Activated CD8-positive, alpha-beta memory T cell treated with anti-CD3 and anti-CD28 coated beads for 24 hours (primary cell): ENCODE measurements at regions not wholly inside any gene's neighbourhood (a gene's known extent, or its start where the extent isn't known, plus 50 kb on each side); places are given as distances from the start of the nearest gene placed in this dataset.

ENCODE experiments used
- DNase-seq: peaks from one replicate; pipeline ENCODE4 v3.0.0-alpha.2; 2020

GRCh38 chr12:111069886-111070285 is 149.5 kb upstream of the MYL2 start:
- DNase-seq = no peak

GRCh38 chr12:111068290-111068689 is 147.9 kb upstream of the MYL2 start:
- no peak for DNase-seq

GRCh38 chr12:111067498-111067897 is 147.1 kb upstream of the MYL2 start:
- DNase-seq = no peak

DNA sequence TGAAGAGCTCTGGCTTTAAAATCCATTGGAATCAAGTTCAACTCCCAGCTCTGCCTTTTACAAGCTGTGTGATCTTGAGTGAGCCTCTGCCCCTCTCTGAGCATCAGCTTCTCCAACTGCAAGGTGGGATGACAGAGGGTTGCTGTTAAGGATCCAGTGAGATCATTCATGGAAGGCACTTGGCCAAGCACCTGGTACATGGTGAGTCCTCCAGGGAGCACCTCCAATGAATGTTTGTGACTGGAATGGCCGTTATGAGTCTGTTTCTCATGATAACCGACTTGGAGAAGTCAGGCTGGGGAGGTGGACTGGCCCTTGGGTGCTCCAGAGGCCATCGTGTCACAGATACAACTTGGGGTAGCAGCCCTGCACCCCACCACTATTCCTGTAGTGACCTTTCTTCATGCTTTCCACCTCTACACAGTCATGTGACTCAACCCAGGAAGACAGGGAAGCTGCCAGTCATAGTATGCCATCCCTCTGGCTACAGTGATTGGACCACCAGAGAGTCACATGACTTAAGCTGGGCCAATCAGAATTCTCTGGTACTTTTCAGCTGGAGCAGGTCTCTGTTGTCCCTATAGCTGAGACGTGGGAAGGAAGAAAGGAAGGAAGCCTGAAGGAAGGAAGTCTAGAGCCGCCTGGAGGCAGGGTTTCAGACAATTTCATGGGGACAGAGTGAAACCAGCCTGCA is 146.5 kb upstream of the MYL2 start:
- no peak for DNase-seq

GRCh38 chr12:111064982-111065381 is 144.6 kb upstream of the MYL2 start:
- DNase-seq = no peak

GRCh38 chr12:111064154-111064553 is 143.8 kb upstream of the MYL2 start:
- DNase-seq = no peak

GRCh38 chr12:111063295-111064026 is 143.1 kb upstream of the MYL2 start:
- no peak for DNase-seq

DNA sequence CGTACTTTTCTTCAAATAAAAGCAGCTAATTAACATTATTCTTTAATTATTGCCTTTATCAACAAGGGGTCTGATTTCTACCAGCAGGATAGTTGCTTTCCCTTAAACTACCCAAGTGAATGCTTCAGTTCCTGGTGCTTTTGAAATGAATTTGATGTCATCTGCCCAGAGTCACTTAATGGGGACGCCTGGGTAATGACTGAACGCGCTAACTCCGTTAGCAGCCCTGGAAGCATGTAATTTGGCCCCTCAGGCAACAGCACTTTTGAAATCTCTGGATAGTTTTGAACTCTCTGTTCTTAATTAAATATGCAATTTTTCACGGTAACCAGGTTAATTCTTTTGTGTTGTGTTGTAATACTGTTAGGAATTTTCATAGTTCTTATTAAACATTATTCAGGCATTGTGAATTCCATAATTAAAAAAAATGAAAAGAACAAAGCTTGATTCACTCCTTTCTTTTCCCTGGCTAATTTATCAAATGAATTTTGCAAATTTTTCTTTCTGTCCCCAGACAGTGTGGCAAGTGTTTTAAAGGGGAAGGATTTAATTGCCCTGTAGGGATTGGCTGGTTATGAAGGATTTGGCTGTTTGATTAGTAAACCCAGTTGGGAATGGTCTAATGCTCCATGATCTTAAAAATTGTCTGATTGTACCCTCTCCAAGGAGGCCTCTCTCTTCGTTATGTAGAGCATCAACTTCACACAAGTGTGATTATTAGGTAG is 137.5 kb upstream of the MYL2 start:
- DNase-seq = no peak

GRCh38 chr12:111056618-111057521 is 136.5 kb upstream of the MYL2 start:
- peak; percentile 83 for DNase-seq

DNA sequence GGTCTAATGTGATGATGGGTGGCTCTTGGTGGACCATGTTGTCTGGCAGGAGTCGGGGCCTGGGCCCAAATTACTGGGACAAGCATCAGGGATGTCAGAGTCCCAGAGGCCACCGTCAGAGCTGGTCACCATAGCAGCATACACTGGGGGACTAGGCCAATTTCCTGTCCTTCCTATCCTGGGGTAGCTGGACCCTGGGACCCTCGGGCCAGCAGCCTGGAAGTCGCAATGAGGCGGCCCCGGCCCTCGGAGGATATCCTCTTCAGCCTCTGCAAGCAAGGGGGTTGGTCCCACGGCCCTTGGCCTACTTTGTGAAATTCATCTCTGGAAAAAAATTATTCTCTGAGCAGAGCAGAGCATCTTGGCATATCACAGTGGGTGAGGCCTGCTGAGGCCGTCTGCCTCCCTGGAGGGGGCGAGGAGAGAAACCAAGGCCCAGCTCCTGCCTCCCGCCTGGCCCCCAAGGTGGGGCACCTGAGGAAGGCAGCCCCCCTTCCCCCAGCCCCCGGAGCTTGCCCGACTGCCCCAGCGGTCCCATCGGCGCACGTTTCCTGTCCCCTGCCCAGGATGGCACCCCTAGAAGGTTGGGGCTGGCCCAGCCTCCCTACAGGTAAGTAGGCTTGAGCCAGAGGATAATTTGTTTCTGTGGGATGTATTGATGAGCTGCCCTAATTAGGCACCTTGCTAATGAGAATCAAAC is 135.0 kb upstream of the MYL2 start:
- no peak for DNase-seq

- DNase-seq = no peak
Observed at GRCh38 chr12:111048991-111049390, 128.6 kb upstream of the MYL2 start.

DNA sequence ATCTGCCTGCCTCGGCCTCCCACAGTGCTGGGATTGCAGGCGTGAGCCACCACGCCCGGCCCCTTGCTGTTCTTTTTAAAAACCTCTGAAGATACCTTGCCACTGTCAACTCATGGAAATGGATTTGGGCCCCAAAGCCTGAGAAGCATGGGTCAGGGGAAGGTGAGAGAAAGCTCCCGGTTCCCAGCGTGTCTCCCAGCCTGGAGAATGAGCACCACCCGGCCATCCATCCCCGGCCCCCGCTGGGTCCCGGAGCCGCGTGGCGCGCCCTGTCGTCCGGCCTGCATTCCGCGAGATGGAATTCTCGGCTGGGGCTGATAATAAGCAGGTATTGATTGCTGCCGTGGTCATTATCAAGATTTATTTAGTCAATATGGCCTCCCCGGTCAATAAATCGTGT is 126.5 kb upstream of the MYL2 start:
- DNase-seq = no peak

DNA sequence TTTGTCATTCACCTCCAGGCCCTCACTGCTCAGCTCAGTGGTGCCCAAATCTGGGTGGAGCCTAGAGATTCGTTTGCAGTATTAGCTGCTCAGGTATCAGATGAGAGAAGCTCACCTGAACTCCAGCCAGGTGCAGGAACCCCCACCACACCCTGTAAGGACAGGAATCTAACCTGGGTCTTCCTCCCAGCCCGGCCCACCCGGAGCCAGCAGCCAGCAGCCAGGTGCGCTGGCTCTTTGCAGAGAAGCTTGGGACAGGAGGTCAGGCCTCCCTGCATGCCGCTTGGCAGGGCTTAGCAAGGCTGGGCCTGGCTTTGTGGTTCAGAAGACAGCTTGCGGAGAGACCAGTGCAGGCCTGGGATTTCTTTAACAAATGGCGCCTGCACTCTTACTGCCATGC is 125.6 kb upstream of the MYL2 start:
- DNase-seq = no peak

DNA sequence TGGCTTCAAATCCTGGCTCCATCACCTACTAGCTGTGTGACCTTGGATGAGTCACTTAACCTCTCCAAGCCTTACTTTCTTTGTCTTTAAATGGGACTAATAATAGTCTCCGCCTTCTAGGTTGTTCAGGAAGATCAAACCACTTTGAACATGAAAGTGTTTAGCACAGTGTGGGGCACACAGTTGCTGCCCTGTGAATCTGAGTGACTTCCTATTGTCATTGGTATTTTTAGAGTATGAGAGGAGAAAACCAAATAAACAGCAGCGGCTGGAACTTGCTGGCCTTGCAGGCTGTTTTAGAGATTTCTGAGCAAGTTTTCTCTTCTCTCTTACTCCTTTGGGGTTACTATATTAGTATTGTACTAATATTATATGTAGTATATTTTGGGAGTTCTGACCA is 120.7 kb upstream of the MYL2 start:
- no peak for DNase-seq

DNA sequence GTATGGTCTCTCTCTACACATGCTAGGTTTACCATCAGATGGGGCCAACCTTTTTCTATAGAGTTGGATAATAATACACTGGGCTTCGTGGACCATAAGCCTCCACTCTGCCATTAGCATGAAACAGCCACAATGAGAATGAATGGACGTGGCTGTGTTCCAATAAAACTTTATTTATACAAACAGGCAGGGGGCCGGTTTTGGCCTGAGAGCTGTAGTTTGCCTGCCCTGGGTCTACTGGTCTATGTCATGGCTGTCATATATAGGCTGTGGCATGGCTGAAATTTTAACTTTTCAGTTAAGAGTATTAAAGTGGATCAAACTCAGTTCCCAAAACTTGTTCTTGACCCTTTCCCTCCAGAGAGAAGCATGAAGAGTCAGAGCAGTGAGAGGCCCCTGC is 120.3 kb upstream of the MYL2 start:
- DNase-seq = no peak

DNA sequence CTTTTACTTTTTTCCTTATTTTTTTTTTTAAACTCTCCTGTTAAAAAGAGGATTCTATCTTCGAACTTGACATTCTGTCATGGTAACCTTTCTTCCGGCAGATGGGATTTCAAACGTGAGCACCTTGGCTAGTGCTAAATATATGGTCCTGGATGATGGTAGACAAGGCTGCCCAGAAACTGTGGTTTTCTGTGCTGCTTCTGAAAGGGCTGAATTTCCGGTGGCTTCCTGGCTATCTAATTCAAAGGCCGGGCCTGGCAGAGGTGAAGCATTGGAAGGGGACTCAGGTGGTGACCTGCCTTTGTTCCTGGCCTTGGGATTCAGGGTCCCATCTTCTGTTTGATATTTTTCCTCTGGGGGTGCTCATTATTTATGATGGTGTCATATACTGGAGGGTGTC is 118.6 kb upstream of the MYL2 start:
- no peak for DNase-seq

GRCh38 chr12:111038077-111038476 is 117.7 kb upstream of the MYL2 start:
- DNase-seq = no peak

GRCh38 chr12:111037047-111037446 is 116.7 kb upstream of the MYL2 start:
- no peak for DNase-seq

DNA sequence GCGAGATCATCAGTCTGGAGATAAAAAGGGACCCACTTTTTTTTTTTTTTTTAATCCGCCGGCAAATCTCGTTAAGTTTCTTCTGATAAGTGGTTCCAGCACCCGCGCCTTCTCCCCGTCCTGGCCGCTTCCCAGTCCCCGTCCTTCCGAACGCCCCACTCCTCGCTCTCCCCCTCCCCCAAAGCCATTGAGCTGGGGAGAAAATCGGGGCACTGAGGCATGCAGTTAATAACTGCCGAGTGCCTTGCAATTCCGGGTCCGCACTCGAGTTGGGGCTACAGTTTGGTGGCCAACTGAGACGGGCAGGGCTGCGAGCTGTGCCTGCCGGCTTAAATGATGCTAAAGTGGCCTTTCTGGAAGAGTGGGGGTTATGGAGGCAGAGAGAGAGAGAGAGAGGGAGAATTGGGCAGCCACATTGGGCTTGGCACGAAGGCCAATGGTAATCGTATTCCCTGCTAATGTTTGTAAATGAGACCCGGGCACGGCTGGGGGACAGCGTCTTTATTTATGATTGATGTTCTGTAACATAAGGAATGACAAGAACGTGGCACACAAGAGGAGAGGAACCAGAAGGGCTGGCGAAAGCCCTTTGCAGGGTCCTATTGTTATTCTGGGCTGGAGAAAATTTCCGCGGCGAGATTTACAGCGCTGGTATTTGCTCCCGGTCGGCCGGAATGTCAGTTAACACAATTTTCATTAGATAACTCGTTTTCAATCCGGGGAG is 115.4 kb upstream of the MYL2 start:
- no peak for DNase-seq

DNA sequence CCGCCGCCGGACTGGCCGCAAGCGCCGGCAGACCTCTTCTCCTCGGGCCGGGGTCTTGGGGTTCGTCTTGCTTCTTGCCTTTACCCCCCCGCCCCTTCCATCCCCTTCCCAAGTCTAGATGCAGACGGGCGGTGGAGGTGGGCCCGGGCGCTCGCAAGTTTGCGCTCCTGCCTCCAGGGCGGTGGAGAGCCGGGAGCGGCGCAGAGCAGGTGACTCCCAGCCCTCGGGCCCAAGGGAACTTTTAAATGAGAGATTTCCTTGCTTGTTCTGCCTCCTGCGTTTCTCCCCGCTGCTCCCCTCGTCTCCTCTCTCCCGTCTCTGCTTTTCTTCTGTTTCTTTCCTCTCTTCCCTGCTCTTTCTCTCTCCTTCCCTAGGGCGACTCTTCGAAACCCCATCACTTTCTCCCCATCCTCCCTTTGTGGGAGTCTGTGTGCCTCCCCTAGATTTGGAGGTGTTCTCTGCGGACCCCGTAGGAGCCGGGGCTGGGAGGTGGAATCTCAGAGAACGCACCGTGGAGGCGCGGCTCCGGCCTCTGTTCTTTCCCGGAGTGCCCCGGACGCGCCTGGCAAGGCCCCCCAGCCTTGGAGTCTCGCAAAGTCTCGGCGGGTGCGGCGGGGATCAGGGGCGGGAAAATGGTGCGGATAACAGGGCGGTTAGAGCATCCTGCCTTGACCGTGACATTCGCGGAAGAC is 114.7 kb upstream of the MYL2 start:
- DNase-seq = peak; percentile 64
